Left kidney (tissue), 1 donor: ENCODE measurements at regions not wholly inside any gene's neighbourhood (a gene's known extent, or its start where the extent isn't known, plus 50 kb on each side); places are given as distances from the start of the nearest gene placed in this dataset.
"Not testable (repeated sequence)": the region's sequence is repeated elsewhere in the genome, so short reads cannot be mapped to it uniquely, and the experiment has no call there.

ENCODE experiments used
- DNase-seq: peaks from one replicate; pipeline ENCODE4 v3.0.0-alpha.2; 2013

- no peak for DNase-seq
Measured at GRCh38 chr9:102164247-102164646, 425.8 kb upstream of the GRIN3A start.

- DNase-seq = not testable (repeated sequence)
Measured at GRCh38 chr9:102153081-102153480, 414.6 kb upstream of the GRIN3A start.

DNA sequence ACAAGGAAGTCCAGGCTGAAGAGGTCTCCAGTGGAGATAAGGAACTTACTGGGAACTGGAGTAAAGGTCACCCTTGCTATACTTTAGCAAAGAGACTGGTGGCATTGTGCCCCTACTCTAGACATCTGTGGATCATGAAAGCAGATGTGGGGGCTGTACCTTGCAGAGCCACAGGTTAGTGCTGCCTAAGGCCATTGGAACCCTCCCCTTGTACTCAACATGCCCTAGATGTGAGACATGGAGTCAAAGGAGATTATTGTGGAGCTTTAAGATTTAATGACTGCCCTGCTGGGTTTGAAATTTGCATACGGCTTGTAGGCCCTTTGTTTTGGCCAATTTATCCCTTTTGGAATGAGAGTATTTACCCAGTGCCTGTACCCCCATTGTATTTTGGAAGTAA lies 397.3 kb upstream of the GRIN3A start:
- DNase-seq = no peak

DNA sequence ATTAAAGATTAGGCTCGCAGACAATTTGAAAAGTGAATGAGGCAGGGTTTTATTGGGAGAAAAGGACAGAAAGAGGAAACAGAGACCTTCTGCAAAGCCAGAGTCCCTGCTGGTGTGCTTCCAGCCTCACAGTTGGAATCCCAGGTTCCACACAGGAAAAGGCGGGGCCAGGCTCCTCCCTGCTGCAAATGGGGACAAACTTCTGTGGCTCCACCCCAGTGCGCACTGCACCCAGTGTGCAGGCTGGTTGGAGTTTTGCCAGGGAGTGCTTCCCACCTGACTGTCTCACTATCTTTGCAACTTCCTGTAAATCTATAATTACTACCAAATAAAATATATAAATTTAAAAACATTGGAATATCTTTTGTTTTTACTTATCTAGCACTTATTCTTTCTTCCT lies 386.0 kb upstream of the GRIN3A start:
- no peak for DNase-seq

GRCh38 chr9:102114557-102114956 lies 376.1 kb upstream of the GRIN3A start:
- no peak for DNase-seq

- DNase-seq = no peak
Measured at GRCh38 chr9:102113191-102113590, 374.7 kb upstream of the GRIN3A start.

- no peak for DNase-seq
Measured at GRCh38 chr9:102106439-102106838, 368.0 kb upstream of the GRIN3A start.

DNA sequence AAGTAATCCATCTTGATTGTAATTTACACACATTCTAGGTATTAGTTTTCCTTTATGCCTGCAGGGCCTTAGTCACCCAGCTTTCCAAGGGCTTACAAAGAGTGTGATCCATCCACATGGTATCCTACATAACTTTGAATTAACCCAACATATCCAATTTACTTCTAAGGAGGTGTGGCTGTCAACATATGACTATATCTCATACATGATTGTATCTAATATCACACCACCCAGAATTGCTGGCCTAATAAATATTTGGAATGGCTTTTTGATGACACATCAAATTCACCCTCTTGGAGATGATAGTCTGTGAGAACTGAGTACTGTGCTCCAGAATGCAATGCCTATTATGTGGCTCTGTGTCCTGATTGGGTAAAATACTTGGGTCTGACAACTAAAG lies 363.3 kb upstream of the GRIN3A start:
- DNase-seq = no peak

DNA sequence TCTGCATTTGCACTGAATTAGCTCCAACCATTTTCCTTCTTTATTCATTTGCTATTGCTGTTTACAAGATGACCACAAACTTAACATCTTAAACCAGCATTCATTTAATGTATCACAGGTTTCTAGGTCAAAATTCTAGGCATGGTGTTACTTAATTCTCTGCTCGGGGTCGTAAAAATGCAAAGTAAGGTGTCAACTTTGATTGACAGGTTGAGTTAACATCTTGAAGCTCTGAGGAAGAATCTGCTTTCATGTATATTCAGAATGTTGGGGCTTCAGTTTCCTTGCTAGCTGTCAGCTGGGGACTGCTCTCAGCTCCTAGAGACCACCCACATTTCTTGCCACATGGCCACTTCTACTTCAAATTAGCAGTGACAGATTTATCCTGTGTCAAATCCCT lies 348.7 kb upstream of the GRIN3A start:
- no peak for DNase-seq

DNA sequence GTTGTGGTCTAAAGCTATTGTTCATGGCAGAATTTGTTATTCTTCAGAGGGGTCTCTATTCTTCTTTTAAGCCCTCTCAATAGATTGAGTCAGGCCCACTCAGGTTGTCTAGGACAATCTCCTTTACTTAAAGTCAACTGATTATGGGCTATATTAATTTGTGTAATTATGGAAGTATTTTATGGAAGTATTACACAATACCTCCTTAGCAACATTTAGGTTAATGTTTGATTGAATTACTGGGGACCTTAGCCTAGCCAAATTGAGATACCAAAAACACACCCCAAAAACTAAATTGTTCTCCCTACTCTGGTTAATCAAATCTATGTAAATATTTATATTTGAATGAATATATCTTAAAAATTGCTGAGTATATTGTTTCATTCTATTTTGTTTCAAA lies 347.1 kb upstream of the GRIN3A start:
- DNase-seq = no peak

- DNase-seq = peak; percentile 29
Measured at GRCh38 chr9:102072059-102072764, 333.8 kb upstream of the GRIN3A start.

GRCh38 chr9:102069969-102070368 lies 331.5 kb upstream of the GRIN3A start:
- DNase-seq = no peak

GRCh38 chr9:102054811-102055210 lies 316.4 kb upstream of the GRIN3A start:
- no peak for DNase-seq

- DNase-seq = no peak
Measured at GRCh38 chr9:102049586-102050246, 311.3 kb upstream of the GRIN3A start.

GRCh38 chr9:102047549-102047948 lies 309.1 kb upstream of the GRIN3A start:
- DNase-seq = no peak

- no peak for DNase-seq
Measured at GRCh38 chr9:102044133-102044532, 305.7 kb upstream of the GRIN3A start.

DNA sequence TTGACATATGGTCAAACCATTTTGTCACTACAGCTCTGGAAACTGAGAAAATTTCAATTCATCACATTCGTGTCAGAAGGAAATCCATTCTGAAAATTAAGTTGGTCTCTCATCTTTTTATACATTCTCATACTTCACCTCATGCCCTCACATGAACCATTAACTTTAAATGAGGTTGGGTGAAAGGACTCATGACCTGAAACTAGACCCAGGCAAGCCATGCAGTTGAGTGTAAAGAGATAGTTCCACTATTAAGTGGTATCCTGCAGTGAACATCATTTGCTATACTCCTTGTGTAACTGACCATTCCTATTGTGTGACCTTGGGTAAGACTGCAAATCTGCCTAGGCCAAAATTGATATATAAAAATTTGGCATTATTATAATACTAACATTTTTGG lies 299.6 kb upstream of the GRIN3A start:
- DNase-seq = no peak

DNA sequence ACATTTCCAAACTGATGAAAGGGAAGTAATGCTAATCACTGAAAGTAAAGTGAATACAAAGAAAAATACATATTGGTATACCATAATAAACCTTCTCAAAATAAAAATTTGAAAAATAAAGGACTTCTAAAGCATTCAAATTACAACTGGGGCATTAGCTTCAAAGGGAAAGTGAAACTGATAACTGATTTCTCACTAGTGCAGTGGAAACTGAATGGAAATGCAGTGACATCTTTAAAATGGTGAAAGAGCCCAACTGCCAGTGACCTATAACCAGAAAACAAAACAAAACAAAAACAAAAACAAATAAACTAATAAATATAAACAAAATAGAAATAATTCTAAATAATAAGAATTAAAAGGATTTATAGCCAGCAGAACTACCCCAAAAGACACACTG lies 297.5 kb upstream of the GRIN3A start:
- DNase-seq = no peak

DNA sequence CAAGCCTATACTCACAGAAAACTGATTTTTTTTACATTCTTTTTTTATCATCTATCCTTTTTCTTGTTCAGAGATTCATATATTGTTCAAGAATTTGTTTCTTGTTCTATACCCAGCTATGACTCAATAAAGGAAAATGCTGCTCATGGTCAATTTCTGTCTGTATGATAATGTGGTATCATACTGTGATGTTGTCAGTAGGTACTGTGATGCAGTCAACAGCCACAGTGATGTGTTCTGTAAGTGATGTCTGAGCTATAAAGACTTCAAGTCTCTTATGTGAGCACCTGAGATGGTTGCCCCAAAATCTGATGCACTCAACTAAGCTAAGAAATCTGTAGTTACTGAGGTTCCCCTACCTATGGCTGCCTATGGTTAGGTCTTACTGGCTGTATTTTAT lies 294.2 kb upstream of the GRIN3A start:
- no peak for DNase-seq

- no peak for DNase-seq
Measured at GRCh38 chr9:102000956-102001355, 262.5 kb upstream of the GRIN3A start.

DNA sequence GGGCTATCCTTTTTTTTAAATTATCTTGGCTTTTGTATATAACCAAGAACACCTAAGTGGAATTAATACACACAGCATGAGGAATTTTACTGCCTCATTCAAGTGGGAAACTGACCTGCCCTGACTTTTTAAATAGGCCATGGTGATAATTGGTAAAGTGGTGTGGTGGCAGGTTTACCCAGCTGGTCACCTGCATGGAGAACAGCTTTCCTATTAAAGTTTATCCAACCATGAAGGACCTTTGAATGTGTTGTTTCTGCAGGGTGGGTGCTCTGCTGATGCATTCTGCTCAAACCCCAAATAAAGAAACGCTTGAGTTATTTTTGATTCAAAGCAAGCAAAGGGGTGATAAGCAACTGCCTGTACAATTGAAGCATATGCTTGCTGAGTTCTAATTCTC lies 261.0 kb upstream of the GRIN3A start:
- peak; percentile 1 for DNase-seq

- no peak for DNase-seq
Measured at GRCh38 chr9:101995231-101995630, 256.8 kb upstream of the GRIN3A start.

- no peak for DNase-seq
Measured at GRCh38 chr9:101993771-101994170, 255.3 kb upstream of the GRIN3A start.

GRCh38 chr9:101991926-101992325 lies 253.5 kb upstream of the GRIN3A start:
- DNase-seq = no peak
